Neural progenitor cell (in vitro differentiated cells): ENCODE measurements at regions not wholly inside any gene's neighbourhood (a gene's known extent, or its start where the extent isn't known, plus 50 kb on each side); places are given as distances from the start of the nearest gene placed in this dataset.
"Not testable (repeated sequence)": the region's sequence is repeated elsewhere in the genome, so short reads cannot be mapped to it uniquely, and the experiment has no call there.

Experiments
- EZH2 ChIP-seq: fragments of 200-600 bp; sonication (generic); IDR thresholded peaks from 2 replicates; pipeline ENCODE4 v1.6.1; 2017; ENCODE audit warnings: antibody characterized with exemption, mild to moderate bottlenecking, moderate library complexity
- TF ChIP-seq, protein P1 (sequence below): fragments of 200-600 bp; sonication (generic); IDR thresholded peaks from 2 replicates; pipeline ENCODE4 v1.5.1; 2017; ENCODE audit warnings: antibody characterized with exemption, mild to moderate bottlenecking

DNA sequence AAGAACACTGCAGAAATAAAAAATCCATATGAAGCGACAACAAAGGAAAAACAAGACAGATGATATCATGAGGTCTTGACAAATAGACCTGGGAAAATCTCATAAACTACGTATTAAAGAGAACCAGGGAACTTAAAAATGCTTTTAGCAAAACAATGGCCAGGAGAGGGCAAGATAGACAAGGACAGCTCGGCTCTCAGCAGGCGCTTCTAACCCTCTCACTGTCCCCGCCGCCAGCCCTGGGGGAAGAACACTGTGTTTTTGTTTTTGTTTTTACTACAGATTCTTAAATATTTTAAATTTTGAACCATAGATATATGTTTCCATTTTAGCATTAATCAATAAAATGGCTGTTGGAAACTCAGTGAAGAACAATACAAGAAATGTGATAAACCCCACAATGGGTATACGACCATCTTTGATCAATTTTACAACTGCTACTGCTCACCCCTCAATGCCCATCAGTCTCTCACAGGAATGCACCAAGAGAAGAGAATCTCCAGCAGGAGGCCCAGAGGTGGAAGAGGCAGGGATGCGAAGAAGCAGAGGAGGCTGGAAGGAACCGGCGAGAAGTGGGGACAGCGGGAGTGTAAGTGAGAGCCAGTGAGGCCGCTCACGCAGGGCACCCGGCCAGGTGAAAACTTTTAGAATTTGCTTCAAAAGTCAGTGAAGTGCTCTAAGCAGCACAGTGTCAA, 98.0 kb downstream of the CHRFAM7A start:
- TF ChIP-seq, protein P1, sequence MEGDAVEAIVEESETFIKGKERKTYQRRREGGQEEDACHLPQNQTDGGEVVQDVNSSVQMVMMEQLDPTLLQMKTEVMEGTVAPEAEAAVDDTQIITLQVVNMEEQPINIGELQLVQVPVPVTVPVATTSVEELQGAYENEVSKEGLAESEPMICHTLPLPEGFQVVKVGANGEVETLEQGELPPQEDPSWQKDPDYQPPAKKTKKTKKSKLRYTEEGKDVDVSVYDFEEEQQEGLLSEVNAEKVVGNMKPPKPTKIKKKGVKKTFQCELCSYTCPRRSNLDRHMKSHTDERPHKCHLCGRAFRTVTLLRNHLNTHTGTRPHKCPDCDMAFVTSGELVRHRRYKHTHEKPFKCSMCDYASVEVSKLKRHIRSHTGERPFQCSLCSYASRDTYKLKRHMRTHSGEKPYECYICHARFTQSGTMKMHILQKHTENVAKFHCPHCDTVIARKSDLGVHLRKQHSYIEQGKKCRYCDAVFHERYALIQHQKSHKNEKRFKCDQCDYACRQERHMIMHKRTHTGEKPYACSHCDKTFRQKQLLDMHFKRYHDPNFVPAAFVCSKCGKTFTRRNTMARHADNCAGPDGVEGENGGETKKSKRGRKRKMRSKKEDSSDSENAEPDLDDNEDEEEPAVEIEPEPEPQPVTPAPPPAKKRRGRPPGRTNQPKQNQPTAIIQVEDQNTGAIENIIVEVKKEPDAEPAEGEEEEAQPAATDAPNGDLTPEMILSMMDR, result not testable (repeated sequence)
- TF ChIP-seq EZH2, result not testable (repeated sequence)
